HepG2 (cell line): ENCODE measurements at regions not wholly inside any gene's neighbourhood (a gene's known extent, or its start where the extent isn't known, plus 50 kb on each side); places are given as distances from the start of the nearest gene placed in this dataset.

Source experiments
- HMGA1 ChIP-seq: sonication (generic); formaldehyde crosslinking; conservative IDR thresholded peaks from 2 replicates; pipeline ENCODE4 v1.4.0; 2020; ENCODE audit warnings: missing genetic modification reagents
- HNF4A ChIP-seq: sonication (generic); formaldehyde crosslinking; IDR thresholded peaks from 2 replicates; pipeline ENCODE4 v1.4.0; 2020; ENCODE audit warnings: missing genetic modification reagents
- KDM5B ChIP-seq: sonication (generic); formaldehyde crosslinking; IDR thresholded peaks from 2 replicates; pipeline ENCODE4 v1.4.0; 2020; ENCODE audit warnings: missing genetic modification reagents, mild to moderate bottlenecking, borderline replicate concordance
- NBN ChIP-seq: fragments of 450-650 bp; conservative IDR thresholded peaks from 2 replicates; pipeline ENCODE4 v1.6.1; 2017
- ZFP82 ChIP-seq: sonication (generic); formaldehyde crosslinking; IDR thresholded peaks from 2 replicates; pipeline ENCODE4 v1.5.1; 2020; ENCODE audit warnings: mild to moderate bottlenecking, missing genetic modification reagents, borderline replicate concordance
- TF ChIP-seq, protein P1 (sequence below): sonication (generic); formaldehyde crosslinking; IDR thresholded peaks from 2 replicates; pipeline ENCODE4 v1.4.0; 2020; ENCODE audit warnings: mild to moderate bottlenecking, missing genetic modification reagents, borderline replicate concordance
- TF ChIP-seq, protein P2 (sequence below): sonication (generic); formaldehyde crosslinking; IDR thresholded peaks from 2 replicates; pipeline ENCODE4 v1.8.0; 2022; ENCODE audit warnings: mild to moderate bottlenecking, missing genetic modification reagents; ENCODE audit not compliant: insufficient replicate concordance

DNA sequence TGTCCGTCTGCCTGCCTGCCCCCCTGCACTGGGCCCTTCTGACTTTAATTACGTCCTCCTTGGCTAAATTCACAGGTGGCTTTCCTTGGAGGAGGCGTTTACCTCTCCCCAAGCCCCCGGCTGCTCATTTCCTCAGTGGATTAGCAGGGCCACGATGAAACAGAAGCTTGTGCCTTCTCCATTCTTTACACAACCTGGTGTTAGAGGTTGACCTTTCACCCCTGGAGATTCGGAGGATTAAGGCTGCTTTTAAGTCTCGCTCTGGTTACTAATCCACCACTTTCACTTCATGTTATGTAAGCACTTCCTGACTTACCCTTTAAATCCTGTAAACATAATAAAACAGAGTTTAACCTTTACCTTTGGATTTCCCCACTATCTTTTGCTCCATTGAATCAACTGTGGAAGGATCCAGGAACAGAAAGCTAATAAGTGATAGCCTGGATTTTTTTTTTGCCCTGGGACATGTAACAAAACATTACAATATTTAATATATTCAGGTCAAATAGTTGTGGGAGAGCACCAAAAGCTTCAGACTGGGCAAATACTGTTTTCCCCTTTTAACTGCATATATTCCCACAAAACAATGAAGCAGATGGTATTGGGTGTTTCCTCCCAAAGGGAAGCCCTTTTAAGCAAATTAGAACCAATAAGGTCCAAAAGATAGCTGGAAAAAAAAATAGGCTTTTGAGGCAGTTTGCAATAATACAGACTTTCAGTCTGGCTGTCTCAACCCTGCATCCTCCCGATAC lies 370.2 kb downstream of the EN1 start (continued):
- TF ChIP-seq, protein P1, sequence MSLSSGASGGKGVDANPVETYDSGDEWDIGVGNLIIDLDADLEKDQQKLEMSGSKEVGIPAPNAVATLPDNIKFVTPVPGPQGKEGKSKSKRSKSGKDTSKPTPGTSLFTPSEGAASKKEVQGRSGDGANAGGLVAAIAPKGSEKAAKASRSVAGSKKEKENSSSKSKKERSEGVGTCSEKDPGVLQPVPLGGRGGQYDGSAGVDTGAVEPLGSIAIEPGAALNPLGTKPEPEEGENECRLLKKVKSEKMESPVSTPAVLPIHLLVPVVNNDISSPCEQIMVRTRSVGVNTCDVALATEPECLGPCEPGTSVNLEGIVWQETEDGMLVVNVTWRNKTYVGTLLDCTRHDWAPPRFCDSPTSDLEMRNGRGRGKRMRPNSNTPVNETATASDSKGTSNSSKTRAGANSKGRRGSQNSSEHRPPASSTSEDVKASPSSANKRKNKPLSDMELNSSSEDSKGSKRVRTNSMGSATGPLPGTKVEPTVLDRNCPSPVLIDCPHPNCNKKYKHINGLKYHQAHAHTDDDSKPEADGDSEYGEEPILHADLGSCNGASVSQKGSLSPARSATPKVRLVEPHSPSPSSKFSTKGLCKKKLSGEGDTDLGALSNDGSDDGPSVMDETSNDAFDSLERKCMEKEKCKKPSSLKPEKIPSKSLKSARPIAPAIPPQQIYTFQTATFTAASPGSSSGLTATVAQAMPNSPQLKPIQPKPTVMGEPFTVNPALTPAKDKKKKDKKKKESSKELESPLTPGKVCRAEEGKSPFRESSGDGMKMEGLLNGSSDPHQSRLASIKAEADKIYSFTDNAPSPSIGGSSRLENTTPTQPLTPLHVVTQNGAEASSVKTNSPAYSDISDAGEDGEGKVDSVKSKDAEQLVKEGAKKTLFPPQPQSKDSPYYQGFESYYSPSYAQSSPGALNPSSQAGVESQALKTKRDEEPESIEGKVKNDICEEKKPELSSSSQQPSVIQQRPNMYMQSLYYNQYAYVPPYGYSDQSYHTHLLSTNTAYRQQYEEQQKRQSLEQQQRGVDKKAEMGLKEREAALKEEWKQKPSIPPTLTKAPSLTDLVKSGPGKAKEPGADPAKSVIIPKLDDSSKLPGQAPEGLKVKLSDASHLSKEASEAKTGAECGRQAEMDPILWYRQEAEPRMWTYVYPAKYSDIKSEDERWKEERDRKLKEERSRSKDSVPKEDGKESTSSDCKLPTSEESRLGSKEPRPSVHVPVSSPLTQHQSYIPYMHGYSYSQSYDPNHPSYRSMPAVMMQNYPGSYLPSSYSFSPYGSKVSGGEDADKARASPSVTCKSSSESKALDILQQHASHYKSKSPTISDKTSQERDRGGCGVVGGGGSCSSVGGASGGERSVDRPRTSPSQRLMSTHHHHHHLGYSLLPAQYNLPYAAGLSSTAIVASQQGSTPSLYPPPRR: peak; percentile 98
- TF ChIP-seq KDM5B (CRISPR knock-in tag) (no peak), HMGA1 (CRISPR knock-in tag) (no peak), ZFP82 (CRISPR knock-in tag) (no peak), NBN (no peak), HNF4A (CRISPR knock-in tag) (peak; percentile 84)
- TF ChIP-seq, protein P2, sequence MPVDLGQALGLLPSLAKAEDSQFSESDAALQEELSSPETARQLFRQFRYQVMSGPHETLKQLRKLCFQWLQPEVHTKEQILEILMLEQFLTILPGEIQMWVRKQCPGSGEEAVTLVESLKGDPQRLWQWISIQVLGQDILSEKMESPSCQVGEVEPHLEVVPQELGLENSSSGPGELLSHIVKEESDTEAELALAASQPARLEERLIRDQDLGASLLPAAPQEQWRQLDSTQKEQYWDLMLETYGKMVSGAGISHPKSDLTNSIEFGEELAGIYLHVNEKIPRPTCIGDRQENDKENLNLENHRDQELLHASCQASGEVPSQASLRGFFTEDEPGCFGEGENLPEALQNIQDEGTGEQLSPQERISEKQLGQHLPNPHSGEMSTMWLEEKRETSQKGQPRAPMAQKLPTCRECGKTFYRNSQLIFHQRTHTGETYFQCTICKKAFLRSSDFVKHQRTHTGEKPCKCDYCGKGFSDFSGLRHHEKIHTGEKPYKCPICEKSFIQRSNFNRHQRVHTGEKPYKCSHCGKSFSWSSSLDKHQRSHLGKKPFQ: no peak
